HL-60 (cell line): ENCODE measurements at regions not wholly inside any gene's neighbourhood (a gene's known extent, or its start where the extent isn't known, plus 50 kb on each side); places are given as distances from the start of the nearest gene placed in this dataset.

Source experiments
- DNase-seq, 2 experiments: peaks; one replicate each; pipeline ENCODE4 v3.0.0-alpha.2; 2010 to 2020; ENCODE audit warnings: low read depth in 1 of 2, low spot score in 1 of 2
- H3K27ac ChIP-seq: fragments of 250-450 bp; sonication (Bioruptor Pico); replicated peaks from 2 replicates; pipeline ENCODE4 v1.5.1; 2020; ENCODE audit warnings: mild to moderate bottlenecking, moderate library complexity
- H3K27me3 ChIP-seq: fragments of 250-450 bp; sonication (Bioruptor Pico); 2 replicates; pipeline ENCODE4 v1.5.1; 2021; ENCODE audit warnings: mild to moderate bottlenecking, moderate library complexity; ENCODE audit not compliant: insufficient read depth, poor library complexity, severe bottlenecking
- H3K4me3 ChIP-seq: replicated peaks from 2 replicates; pipeline ENCODE4 v1.5.1; 2011; ENCODE audit warnings: mild to moderate bottlenecking, control low read depth, low read length; ENCODE audit not compliant: insufficient read depth
- CTCF ChIP-seq: IDR thresholded peaks from one replicate; pipeline ENCODE4 v1.5.1; 2011; ENCODE audit warnings: low read length, control low read depth, inconsistent platforms; ENCODE audit not compliant: insufficient read depth
- GABPA ChIP-seq: IDR thresholded peaks from 2 replicates; pipeline ENCODE4 v1.6.1; 2012; ENCODE audit warnings: low read depth
- POLR2AphosphoS5 ChIP-seq: IDR thresholded peaks from 2 replicates; pipeline ENCODE4 v1.6.1; 2012; ENCODE audit warnings: low read depth
- SPI1 ChIP-seq: IDR thresholded peaks from 2 replicates; pipeline ENCODE4 v1.6.1; 2012; ENCODE audit warnings: low read depth, mild to moderate bottlenecking, borderline replicate concordance
- TF ChIP-seq, protein P1 (sequence below): IDR thresholded peaks from 2 replicates; pipeline ENCODE4 v1.6.1; 2012; ENCODE audit warnings: low read depth; ENCODE audit not compliant: insufficient replicate concordance

DNA sequence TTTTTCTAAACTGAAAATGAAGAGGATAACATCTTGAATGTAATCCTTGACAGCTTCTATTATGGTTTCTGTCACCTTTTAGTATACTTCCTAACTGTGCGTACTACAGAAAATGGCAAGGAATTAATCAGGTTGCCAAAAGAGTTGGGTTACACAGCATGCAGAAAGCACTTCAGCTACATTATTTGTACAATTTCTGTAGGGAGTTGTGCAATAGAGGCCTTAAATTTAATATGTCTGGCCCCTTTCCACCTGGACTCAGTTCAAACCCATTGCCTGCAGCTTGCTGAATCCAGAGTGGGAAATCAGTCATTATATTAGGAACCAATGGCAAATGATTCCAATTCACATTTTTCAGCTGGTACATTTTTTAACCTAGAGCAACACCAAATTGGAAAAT lies 549.7 kb downstream of the CSNK1G3 start:
- Histone ChIP-seq H3K27me3 (no peaks in the 10 kb centered on the region), H3K4me3 (no peak overlapping the region), H3K27ac (no peak overlapping the region)
- no peak for TF ChIP-seq GABPA
- TF ChIP-seq POLR2AphosphoS5, result no peak
- TF ChIP-seq, protein P1, sequence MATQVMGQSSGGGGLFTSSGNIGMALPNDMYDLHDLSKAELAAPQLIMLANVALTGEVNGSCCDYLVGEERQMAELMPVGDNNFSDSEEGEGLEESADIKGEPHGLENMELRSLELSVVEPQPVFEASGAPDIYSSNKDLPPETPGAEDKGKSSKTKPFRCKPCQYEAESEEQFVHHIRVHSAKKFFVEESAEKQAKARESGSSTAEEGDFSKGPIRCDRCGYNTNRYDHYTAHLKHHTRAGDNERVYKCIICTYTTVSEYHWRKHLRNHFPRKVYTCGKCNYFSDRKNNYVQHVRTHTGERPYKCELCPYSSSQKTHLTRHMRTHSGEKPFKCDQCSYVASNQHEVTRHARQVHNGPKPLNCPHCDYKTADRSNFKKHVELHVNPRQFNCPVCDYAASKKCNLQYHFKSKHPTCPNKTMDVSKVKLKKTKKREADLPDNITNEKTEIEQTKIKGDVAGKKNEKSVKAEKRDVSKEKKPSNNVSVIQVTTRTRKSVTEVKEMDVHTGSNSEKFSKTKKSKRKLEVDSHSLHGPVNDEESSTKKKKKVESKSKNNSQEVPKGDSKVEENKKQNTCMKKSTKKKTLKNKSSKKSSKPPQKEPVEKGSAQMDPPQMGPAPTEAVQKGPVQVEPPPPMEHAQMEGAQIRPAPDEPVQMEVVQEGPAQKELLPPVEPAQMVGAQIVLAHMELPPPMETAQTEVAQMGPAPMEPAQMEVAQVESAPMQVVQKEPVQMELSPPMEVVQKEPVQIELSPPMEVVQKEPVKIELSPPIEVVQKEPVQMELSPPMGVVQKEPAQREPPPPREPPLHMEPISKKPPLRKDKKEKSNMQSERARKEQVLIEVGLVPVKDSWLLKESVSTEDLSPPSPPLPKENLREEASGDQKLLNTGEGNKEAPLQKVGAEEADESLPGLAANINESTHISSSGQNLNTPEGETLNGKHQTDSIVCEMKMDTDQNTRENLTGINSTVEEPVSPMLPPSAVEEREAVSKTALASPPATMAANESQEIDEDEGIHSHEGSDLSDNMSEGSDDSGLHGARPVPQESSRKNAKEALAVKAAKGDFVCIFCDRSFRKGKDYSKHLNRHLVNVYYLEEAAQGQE, result no peak
- no peak for DNase-seq

- no peak overlapping the region for H3K4me3 ChIP-seq
- no peak for DNase-seq
- TF ChIP-seq, protein P1, result no peak
- no peak for TF ChIP-seq CTCF
- no peaks in the 10 kb centered on the region for H3K27me3 ChIP-seq
- no peak overlapping the region for H3K27ac ChIP-seq
Observed at GRCh38 chr5:124061068-124061430, 549.1 kb downstream of the CSNK1G3 start.

- H3K27me3 ChIP-seq, result no peaks in the 10 kb centered on the region
- no peak for DNase-seq
- no peak overlapping the region for H3K27ac ChIP-seq
- no peak overlapping the region for H3K4me3 ChIP-seq
- TF ChIP-seq POLR2AphosphoS5, result no peak
- no peak for TF ChIP-seq CTCF
- TF ChIP-seq SPI1, result no peak
- TF ChIP-seq GABPA, result no peak
- TF ChIP-seq, protein P1, result no peak
Observed at GRCh38 chr5:124060413-124061067, 548.6 kb downstream of the CSNK1G3 start.

- Histone ChIP-seq H3K27ac (no peak overlapping the region), H3K27me3 (no peaks in the 10 kb centered on the region), H3K4me3 (no peak overlapping the region)
- DNase-seq, result no peak
- TF ChIP-seq, protein P1, result no peak
- TF ChIP-seq CTCF (no peak), GABPA (no peak), POLR2AphosphoS5 (no peak), SPI1 (no peak)
Observed at GRCh38 chr5:124060011-124060410, 548.0 kb downstream of the CSNK1G3 start.
